ENCODE measurements at regions not wholly inside any gene's neighbourhood (a gene's known extent, or its start where the extent isn't known, plus 50 kb on each side); places are given as distances from the start of the nearest gene placed in this dataset.
"Not testable (repeated sequence)": the region's sequence is repeated elsewhere in the genome, so short reads cannot be mapped to it uniquely, and the experiment has no call there.

GRCh38 chr5:14942212-14942611 lies 70.6 kb upstream of the ANKH start:
- no peak for DNase-seq (ENCODE audit: low read depth)

- DNase-seq (ENCODE audit: low read depth), result no peak
These were observed 65.7 kb upstream of the ANKH start for GRCh38 chr5:14937254-14937653.

GRCh38 chr5:14936588-14936987 lies 65.0 kb upstream of the ANKH start:
- DNase-seq (ENCODE audit: low read depth), result no peak

- DNase-seq (ENCODE audit: low read depth), result no peak
These were observed 63.8 kb upstream of the ANKH start for GRCh38 chr5:14935341-14935740.

- DNase-seq (ENCODE audit: low read depth), result no peak
These were observed 61.4 kb upstream of the ANKH start for GRCh38 chr5:14932902-14933469.

GRCh38 chr5:14930486-14930885 lies 58.9 kb upstream of the ANKH start:
- DNase-seq (ENCODE audit: low read depth), result no peak

- DNase-seq (ENCODE audit: low read depth), result no peak
These were observed 57.9 kb upstream of the ANKH start for GRCh38 chr5:14929293-14930065.

GRCh38 chr5:14928661-14929060 lies 57.1 kb upstream of the ANKH start:
- DNase-seq (ENCODE audit: low read depth), result no peak

GRCh38 chr5:14925326-14925725 lies 53.7 kb upstream of the ANKH start:
- no peak for DNase-seq (ENCODE audit: low read depth)

- not testable (repeated sequence) for DNase-seq (ENCODE audit: low read depth)
These were observed 51.4 kb upstream of the ANKH start for GRCh38 chr5:14922952-14923351.

GRCh38 chr5:14922456-14922855 lies 50.9 kb upstream of the ANKH start:
- DNase-seq (ENCODE audit: low read depth), result no peak
